HUDEP-2 (cell line): ENCODE measurements at regions not wholly inside any gene's neighbourhood (a gene's known extent, or its start where the extent isn't known, plus 50 kb on each side); places are given as distances from the start of the nearest gene placed in this dataset.

ENCODE experiments used
- DNase-seq, 76 experiments: peaks; one replicate each; lab custom pipeline; 2025; ENCODE audit not compliant: unreplicated experiment in 76 of 76; lab: John Stamatoyannopoulos, UW

DNA sequence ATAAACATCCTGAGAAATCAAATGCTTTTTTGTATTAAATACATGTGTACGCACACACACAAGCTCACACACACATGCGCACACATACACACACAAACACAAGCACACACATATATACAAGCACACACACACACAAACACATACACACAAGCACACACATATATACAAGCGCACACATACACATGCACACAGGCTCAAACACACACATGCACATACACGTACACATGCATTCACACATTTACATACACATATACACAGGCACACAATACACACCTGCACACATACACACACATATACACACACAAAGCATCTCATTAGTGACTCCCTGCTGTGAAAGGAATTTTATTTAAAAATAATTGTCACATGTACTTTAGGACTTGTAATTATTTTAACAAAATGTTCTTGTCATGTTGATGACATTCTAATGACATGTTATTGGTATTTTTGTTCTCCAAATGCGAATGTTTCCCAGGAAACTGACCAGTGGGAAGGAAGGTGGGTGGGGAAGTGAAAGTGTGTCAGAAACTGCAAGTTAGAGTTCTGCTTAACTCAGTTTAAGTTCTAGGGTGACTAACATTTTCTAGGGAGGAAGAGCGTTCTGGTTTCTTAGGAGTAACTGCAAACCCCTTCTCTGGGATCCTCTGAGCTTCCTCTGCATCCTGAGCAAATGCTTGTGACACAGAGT is 113.9 kb upstream of the ZNF217 start:
- DNase-seq: no peak

DNA sequence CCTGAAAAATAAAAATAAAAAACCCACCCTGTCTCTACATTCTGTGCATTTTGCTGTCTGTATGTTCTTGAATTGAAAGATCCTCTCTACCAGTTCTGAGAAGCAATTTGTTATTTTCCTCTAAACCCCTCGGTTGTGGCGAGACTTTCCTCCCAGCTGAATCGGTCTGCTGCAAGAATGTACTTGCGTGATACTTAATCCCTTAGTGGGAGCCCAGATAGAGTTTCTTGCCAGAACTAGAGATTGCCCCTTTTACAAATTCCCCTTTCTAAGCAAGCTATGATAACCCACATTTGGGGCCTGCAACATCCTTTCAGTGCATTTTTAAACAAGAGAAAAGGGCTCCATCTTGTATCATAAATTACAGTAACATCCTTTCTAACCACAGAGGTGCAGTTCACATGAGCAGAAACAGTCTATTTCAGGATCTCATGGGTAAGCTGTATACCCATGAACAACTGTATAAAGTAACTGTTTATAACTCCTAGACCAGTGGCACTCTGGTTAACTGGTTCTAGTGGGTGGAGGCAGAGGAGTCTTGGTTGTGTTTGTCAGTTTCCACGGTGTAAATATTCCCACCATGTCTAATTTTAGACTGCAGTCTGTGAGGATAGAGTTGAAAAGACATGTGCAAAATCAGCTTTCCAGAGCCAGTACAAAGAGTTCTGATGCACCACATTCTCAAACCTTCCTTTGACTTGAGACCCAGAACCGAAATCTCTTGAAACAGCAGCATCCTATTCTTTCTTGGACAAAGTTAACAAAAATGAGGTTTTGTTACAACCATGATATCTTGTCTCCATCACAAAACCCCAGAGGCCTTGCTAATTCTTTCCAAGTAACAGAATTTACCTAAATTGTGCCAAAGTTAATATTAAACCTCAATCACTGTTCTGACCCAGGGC is 113.1 kb upstream of the ZNF217 start:
- DNase-seq: no peak

DNA sequence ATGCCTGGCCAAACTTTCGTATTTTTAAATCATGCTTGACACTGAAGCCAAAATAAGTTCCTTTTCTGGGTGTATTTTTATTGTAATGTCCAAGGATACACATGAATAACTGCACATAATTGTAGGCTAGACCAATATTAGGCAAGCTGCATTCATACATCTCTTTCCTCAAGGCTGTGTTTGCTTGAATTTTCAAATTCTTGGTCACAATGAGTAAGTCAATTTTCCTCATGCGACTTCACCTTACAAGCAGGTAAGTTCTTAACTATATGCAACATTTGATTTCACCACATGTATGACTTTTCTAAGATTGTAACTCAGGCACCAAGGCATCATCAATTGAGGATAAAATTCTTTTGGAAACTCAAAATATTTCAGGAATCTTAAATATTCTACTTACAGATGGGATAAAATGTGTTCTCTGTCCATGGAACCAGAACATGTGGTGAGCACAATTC is 112.4 kb upstream of the ZNF217 start:
- DNase-seq: no peak

DNA sequence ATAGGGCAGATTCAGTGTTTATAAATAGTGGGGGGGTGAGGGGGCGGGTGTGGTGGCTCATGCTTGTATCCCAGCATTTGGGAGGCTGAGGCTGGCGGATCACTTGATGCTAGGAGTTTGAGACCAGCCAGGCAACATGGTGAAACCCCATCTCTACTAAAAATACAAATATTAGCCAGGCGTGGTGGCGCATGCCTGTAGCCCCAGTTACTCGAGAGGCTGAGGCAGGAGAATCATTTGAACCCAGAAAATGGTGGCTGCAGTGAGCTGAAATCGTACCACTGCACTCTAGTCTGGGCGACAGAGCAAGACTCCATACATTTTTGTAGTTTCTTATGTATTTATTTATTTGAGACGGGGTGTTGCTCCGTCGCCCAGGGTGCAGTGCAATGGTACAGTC is 109.0 kb upstream of the ZNF217 start:
- DNase-seq: no peak

DNA sequence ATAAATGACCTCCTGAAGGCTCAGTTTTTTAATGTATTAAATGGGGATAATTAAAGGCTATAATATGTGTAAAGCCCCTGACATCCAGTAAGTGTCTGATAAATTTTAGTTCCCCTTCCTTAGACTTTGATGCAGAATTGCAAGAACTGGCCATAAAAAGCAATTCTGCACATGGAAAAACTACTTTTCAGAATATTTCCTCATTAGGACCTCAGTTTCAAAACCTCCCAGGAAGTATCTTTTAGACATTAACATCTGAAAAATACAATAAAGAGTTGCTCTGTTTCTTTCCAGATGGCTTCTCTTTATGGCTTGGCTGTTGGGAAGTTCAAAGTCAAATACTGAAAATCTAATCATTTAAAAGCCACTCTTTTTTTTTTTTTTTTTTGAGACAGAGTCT is 106.3 kb upstream of the ZNF217 start:
- no peak for DNase-seq

DNA sequence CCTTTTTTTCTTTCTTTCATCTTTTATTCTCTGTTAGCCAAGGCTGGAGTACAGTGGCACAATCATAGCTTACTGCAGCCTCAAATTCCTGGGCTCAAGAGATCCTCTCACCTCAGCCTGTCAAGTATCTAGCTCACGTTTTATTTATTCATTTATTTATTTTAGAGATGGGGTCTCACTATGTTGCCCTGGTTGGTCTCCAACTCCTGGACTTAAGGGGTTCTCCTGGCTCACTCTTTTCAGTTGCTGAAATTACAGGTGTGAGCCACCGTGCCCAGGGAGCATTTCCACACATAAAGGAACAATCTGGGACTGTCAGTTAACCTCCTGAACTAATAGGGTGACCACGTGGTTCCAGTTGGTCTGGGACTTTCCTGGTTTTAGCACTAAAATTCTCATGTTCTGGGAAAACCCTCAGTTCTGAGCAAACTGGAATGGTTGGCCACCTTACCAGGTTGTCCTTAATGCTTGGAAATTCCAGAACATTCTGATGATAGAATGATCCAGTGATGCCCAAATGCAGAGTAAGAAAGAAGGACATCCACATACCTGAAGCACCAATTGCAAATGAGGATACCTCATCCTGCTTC is 105.5 kb upstream of the ZNF217 start:
- no peak for DNase-seq

DNA sequence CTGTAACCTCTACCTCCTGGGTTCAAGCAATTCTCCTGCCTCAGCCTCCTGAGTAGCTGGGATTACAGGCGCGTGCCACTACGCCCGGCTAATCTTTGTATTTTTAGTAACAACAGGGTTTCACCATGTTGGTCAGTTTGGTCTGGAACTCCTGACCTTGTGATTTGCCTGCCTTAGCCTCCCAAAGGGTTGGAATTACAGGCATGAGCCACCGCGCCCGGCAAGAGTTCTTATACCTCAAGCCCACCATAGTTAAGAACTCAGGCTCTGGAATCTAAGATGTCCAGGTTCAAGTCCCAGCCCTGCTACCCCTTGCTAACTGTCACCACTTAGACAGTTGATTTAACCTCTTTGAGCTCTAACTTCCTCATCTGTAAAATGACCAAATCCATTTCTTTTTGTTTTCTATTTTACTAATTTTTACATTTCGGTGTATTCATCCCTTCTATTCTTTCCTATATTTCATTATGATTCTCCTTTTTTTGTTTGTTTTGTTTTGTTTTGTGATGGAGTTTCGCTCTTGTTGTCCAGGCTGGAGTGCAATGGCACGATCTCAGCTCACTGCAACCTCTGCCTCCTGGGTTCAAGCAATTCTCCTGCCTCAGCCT is 104.8 kb upstream of the ZNF217 start:
- DNase-seq: no peak

DNA sequence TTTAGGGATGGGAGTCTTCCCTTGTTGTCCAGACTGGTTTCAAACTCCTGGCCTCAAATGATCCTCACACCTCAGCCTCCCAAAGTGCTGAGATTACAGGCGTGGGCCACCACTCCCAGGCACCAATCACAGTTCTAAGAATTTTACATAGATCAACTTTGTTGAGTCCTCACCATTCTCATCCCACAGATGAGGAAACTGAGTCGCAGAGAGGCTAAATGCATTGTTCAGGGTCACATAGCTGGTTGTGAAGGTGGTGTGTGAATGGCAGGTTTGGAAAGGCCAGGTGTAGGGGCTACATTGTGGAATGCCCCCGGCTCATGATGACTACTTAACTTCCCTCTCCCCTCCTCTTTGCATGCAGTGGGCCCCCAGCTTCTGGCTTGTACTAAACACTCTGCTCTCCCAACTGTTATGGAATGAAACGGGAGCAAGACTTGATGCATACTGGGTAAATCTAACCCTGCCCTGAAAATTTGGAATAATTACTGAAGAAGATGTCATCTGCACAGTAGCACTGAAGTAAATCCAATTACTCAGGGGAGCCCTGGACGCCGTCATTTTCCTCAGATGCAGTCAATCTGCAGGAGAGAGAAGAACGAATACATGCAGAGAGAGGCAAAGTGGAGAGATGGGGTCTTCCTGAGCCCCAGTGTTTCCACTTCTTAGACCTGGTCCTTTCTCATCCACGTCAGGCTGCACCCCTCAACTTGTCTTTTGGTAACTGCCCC is 102.3 kb upstream of the ZNF217 start:
- DNase-seq: no peak

DNA sequence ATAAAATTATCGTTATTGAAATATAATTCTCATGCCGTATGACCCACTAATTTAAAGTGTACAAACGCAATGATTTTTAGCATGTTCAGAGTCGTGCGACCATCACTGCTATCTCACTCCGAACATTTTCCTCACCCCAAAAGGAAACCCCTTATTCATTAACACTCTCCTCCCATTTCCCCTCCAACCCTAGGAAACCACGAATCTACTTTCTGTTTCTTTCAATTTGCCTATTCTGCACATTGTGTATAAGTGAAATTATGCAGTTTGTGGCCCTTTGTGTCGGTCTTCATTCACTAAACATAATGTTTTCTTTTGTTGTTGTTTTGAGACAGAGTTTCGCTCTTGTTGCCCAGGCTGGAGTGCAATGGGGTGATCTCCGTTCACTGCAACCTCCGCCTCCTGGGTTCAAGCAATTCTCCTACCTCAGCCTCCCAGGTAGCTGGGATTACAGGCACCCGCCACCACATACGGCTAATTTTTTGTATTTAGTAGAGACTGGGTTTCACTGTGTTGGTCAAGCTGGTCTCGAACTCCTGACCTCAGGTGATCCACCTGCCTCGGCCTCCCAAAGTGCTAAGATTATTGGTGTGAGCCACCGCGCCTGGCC is 99.7 kb upstream of the ZNF217 start:
- no peak for DNase-seq

DNA sequence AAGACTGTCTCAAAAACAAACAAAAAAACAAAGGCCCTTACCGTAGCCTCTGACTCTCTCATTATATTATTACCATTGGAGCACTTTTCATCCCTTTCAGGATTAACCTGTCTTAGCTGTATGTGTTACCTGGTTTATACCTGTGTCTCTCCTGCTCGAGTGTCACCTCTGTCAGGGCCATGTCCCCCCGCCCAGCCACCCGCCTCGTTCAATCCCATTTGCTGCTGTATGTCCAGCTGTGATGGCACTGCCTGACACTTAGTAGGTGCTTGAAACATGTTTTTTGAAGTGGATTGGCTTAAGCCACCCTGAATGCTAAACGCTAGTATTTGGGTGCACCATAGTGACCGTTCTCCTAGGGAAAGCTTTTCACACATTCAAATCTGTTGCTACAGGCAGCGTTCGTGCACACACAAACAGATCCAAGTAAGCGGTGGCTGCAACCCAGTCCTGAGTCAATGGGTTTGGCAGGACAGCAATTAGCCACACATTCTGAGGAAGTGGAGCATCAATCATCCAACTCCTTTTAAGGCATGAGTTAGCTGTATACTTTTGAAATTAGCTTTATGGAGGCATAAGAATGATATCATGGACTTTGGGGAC is 98.9 kb upstream of the ZNF217 start:
- DNase-seq: no peak

DNA sequence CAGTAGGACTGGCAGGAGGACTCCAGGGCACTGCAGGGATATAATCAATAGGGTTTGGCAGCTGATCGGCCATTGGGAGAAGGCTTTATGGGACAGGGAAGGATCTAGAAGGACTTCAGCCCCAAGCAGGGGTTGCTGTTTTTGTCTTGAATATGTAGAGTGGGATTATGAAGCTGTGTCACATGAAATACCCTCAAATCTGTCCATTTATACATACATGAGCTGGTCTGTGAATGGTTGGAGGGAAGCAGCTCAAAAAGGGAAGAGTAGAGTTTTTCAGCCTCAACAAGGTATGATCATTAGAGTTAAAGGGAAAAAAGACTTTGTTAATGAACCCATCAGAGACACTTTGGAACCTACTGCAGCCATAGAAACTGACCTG is 98.2 kb upstream of the ZNF217 start:
- no peak for DNase-seq

DNA sequence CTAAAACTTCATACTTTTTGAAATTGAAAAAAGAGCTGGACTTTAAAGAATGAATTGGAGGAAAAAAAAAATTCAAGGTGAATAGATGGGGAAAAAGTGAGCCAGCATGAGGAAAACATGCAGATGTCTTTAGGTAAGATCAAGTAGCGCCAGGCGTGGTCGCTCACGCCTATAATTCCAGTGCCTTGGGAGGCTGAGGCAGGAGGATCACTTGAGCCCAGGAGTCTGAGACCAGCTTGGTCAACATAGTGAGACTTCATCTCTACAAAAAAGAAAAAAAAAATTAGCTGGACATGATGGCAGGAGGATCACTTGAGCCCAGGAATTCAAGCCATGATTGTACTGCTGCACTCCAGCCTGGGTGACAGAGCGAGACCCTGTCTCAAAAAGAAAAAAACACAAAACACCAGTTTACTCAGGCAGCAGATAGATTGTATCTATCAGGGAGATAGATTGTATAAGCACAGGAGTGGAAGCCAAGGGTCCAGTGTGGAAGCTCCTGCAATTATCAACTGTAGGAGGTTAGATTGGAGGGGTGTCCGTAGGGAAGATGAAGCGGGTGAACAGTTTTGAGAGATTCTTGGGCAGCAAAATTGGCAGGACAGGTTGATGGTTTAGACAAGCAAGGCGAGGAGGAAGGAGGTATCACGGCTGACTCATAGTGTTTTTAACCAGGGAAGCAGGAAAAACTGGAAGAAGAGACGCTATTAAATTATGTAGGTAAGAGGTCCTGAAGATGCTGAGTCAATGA is 97.6 kb upstream of the ZNF217 start:
- DNase-seq: no peak

DNA sequence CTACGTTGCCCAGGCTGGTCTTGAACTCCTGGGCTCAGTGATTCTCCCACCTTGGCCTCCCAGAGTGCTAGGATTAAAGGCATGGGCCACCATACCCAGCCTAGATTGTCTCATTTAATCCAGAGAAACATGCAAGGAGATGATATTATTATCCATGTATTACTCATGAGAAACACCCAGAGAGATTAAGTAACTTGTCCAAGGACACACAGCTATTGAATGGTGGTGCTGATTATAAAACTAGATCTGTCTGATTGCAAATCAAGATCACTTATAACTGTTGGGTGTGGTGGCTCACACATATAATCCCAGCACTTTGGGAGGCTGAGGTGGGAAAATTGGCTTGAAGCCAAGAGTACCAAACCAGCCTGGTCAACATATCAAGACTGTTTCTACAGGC is 94.4 kb upstream of the ZNF217 start:
- DNase-seq: no peak

DNA sequence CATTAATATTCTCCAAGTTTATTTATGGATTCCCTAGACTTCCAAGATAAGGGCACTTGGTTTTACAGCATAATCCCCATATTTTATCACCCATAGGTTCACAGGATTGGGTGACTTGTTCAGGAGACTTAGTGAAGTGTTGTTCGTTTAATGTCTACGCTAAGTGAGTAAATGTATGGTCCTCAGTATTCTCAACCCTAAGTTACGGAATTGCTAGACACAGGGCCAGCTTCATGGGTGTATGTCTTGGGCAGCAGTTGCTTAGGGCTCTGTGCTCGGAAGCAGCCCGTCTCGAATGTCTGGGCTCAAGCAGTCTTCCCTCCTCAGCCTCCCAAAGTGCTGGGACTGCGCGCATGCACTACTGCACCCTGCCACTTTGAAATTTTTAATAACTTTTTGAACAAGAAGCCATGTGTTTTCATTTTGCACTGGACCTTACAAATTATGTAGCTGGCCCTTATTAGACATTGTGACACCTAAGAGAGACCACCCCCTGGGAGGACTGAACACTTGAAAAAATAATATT is 91.5 kb upstream of the ZNF217 start:
- DNase-seq: no peak

DNA sequence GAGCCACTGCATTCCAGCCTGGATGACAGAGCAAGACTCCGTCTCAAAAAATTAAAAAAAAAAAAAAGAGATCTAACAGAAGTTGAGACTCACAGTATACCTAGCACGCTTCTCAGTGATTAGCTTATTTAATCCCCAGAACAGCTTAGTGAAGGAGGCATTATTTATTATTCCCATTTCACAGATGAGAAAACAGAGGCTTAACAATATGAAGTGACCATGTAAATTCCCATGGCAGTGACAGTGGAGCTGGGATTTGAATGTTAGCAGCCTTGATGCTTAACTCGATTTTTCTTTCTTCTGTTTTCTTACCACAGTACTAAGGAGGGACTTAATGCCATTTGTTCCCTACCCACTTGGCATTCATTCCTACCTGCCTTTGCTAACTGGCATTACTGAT is 89.9 kb upstream of the ZNF217 start:
- DNase-seq: no peak

DNA sequence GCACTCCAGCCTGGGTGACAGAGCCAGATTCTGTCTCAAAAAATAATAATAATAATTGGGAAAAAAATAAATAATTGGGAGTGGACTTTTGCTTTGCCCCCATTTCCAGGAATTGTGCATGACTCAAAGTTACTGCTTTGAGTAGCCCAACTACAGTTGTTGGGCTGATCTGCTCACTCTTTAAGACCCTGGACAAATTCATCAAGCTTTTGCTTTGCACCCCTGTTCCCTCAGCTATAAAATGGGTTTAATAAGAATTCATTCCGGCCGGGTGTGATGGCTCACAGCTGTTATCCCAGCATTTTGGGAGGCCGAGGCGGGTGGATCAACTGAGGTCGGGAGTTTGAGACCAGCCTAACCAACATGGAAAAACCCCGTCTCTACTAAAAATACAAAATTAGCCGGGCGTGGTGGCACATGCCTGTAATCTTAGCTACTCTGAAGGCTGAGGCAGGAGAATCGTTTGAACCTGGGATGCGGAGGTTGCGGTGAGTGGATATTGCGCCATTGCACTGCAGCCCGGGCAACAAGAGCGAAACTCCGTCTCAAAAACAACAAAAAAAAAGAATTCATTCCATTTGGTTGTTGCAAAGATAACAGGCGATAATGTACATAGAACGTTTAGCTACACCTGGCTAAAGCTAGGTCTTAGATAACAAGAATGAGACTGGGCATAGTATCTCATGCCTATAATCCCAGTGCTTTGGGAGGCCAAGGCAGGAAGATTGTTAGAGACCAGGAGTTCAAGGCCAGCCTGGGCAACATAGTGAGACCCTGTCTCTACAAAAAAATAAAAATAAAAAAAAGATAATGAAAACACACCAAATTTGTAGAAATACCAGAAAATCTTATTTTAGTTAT is 87.9 kb upstream of the ZNF217 start:
- DNase-seq: no peak

DNA sequence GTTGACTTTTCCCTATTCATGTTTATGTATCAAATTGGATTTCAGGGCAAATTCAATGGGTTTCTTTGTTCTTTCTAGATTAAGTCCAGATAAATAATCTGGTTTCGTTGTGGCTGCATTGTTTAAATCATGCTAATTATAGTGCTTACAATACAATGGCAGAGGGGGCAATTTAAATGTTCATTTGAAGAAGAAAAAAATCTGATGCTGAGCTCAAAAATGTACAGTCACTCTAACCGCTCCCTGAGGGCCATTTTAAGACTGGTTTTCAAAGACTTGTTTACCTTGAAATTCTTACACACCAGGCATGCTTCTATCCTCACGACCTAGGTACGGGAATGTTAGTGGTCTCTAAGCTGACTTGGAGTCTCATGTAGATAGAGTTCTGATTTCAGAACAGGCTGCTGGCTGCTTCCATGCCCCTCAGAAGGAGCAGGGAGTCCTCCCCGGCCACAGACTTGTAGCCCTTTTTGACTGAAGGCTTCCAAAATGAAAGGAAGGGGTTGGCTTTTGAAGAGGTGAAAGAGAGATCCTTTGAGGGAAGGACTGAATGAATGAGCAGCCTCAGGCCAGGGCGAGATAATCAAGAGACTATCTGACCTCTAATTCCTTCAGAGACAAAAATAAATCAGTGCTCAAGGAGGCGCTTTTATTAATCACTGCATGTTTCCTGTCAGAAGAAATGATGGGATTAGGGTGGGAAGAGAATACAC is 86.1 kb upstream of the ZNF217 start:
- DNase-seq: no peak
